ENCODE measurements at regions not wholly inside any gene's neighbourhood (a gene's known extent, or its start where the extent isn't known, plus 50 kb on each side); places are given as distances from the start of the nearest gene placed in this dataset.

GRCh38 chr21:29396951-29397455 is 98.3 kb downstream of the BACH1 start:
- Histone ChIP-seq H3K4me3 (replicated peaks in 1 of 3; ENCODE audit: low read depth in 2 of 3, low read length in 3 of 3) (peak overlapping the region in 1 of 3 experiments; percentile 7), H3K27ac (ENCODE audit: low read depth in 1 of 2, low read length in 2 of 2) (no peak overlapping the region), H3K36me3 (replicated peaks in 1 of 2; ENCODE audit: control insufficient read depth in 1 of 2, insufficient read depth in 2 of 2, low read length in 2 of 2) (peaks cover 4 to 58% of the 10 kb centered on the region in 2 donors), H4K20me1 (ENCODE audit: insufficient read depth, low read length) (peaks cover 9% of the 10 kb centered on the region), H3K9me3 (replicated peaks in 1 of 2; ENCODE audit: control insufficient read depth in 1 of 2, insufficient read depth in 1 of 2, low read length in 2 of 2) (peaks cover 29 to 42% of the 10 kb centered on the region in 2 donors), H3K4me1 (ENCODE audit: control insufficient read depth in 1 of 2, insufficient read depth in 2 of 2, low read length in 2 of 2) (peaks cover 4 to 9% of the 10 kb centered on the region in 2 donors), H2AFZ (ENCODE audit: insufficient read depth, low read depth, low read length, poor library complexity, severe bottlenecking) (no peak overlapping the region), H3K79me2 (ENCODE audit: insufficient read depth, low read length) (no peaks in the 10 kb centered on the region), H3K4me2 (replicated peaks; ENCODE audit: extremely low read depth, low read length, poor library complexity, severe bottlenecking) (no peak overlapping the region), H3K9ac (ENCODE audit: insufficient read depth, low read length, poor library complexity, severe bottlenecking) (no peak overlapping the region), H3K27me3 (ENCODE audit: control insufficient read depth in 2 of 2, insufficient read depth in 2 of 2, low read length in 2 of 2) (no peaks in the 10 kb centered on the region)
- DNase-seq = no peak
- no CpG with 5 or more reads among the region's 3 CpGs for WGBS (ENCODE audit: insufficient coverage)
- H3K9me3 Mint-ChIP-seq = peaks cover 29 to 53% (median 46%) of the 10 kb centered on the region in 7 donors
- intact Hi-C loops (cut with micrococcal nuclease) = no loop called here
- peaks cover 0 to 3% (median 0%) of the 10 kb centered on the region in 3 donors for H3K27me3 Mint-ChIP-seq (ENCODE audit: low read depth in 3 of 3)
- no peak overlapping the region for H3K4me3 Mint-ChIP-seq
- TF ChIP-seq, protein P1, sequence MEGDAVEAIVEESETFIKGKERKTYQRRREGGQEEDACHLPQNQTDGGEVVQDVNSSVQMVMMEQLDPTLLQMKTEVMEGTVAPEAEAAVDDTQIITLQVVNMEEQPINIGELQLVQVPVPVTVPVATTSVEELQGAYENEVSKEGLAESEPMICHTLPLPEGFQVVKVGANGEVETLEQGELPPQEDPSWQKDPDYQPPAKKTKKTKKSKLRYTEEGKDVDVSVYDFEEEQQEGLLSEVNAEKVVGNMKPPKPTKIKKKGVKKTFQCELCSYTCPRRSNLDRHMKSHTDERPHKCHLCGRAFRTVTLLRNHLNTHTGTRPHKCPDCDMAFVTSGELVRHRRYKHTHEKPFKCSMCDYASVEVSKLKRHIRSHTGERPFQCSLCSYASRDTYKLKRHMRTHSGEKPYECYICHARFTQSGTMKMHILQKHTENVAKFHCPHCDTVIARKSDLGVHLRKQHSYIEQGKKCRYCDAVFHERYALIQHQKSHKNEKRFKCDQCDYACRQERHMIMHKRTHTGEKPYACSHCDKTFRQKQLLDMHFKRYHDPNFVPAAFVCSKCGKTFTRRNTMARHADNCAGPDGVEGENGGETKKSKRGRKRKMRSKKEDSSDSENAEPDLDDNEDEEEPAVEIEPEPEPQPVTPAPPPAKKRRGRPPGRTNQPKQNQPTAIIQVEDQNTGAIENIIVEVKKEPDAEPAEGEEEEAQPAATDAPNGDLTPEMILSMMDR (IDR thresholded peaks at IDR 0.05) = no peak
- H3K4me1 Mint-ChIP-seq = peaks cover 15% of the 10 kb centered on the region
- no peak overlapping the region for H3K27ac Mint-ChIP-seq
- H3K36me3 Mint-ChIP-seq = peaks cover 45 to 76% of the 10 kb centered on the region in 2 donors

DNA sequence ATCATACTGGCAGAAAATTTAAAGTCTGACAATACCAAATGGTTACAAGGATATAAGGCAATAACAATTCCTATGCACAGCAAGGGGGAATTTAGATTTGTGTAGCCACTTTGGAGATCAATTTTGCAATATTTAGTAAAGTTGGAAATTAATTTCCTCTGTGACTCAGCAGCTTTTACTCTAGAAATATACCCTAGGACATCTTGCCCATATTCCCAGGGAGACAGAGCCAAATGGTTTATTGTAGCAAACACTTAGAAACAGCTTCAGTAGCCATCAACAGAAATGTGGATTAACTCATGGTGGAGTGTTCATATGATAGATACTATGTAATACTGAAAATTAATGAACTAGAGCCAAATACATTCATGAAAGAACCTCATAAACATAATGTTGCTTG is 104.6 kb downstream of the BACH1 start:
- peaks cover 26 to 40% of the 10 kb centered on the region in 2 donors for H3K9me3 ChIP-seq (replicated peaks in 1 of 2; ENCODE audit: control insufficient read depth in 1 of 2, insufficient read depth in 1 of 2, low read length in 2 of 2)
- Mint-ChIP-seq H3K4me1 (peaks cover 12% of the 10 kb centered on the region), H3K9me3 (peaks cover 25 to 57% (median 47%) of the 10 kb centered on the region in 7 donors), H3K27ac (no peak overlapping the region), H3K27me3 (ENCODE audit: low read depth in 3 of 3) (no peaks in the 10 kb centered on the region), H3K36me3 (peaks cover 47 to 71% of the 10 kb centered on the region in 2 donors), H3K4me3 (no peak overlapping the region)
- H3K27ac ChIP-seq (ENCODE audit: low read depth in 1 of 2, low read length in 2 of 2) = no peak overlapping the region
- peaks cover 10% of the 10 kb centered on the region in 2 donors for H3K4me1 ChIP-seq (ENCODE audit: control insufficient read depth in 1 of 2, insufficient read depth in 2 of 2, low read length in 2 of 2)
- no peak overlapping the region for H3K4me3 ChIP-seq (replicated peaks in 1 of 3; ENCODE audit: low read depth in 2 of 3, low read length in 3 of 3)
- no peak overlapping the region for H2AFZ ChIP-seq (ENCODE audit: insufficient read depth, low read depth, low read length, poor library complexity, severe bottlenecking)
- TF ChIP-seq, protein P1 (IDR thresholded peaks at IDR 0.05) = no peak
- peak in 1 of 3 donors; percentile 16 for DNase-seq
- H3K36me3 ChIP-seq (replicated peaks in 1 of 2; ENCODE audit: control insufficient read depth in 1 of 2, insufficient read depth in 2 of 2, low read length in 2 of 2) = peaks cover 4 to 49% of the 10 kb centered on the region in 2 donors
- H3K27me3 ChIP-seq (ENCODE audit: control insufficient read depth in 2 of 2, insufficient read depth in 2 of 2, low read length in 2 of 2) = no peaks in the 10 kb centered on the region
- no peaks in the 10 kb centered on the region for H4K20me1 ChIP-seq (ENCODE audit: insufficient read depth, low read length)
- H3K9ac ChIP-seq (ENCODE audit: insufficient read depth, low read length, poor library complexity, severe bottlenecking) = no peak overlapping the region
- no peak overlapping the region for H3K4me2 ChIP-seq (replicated peaks; ENCODE audit: extremely low read depth, low read length, poor library complexity, severe bottlenecking)
- intact Hi-C loops (cut with micrococcal nuclease) = no loop called here
- H3K79me2 ChIP-seq (ENCODE audit: insufficient read depth, low read length) = no peaks in the 10 kb centered on the region

Data from CD14-positive monocyte (primary cell).